D721Med (cell line): ENCODE measurements at regions not wholly inside any gene's neighbourhood (a gene's known extent, or its start where the extent isn't known, plus 50 kb on each side); places are given as distances from the start of the nearest gene placed in this dataset.

ENCODE experiments used
- DNase-seq: peaks from one replicate; pipeline ENCODE4 v3.0.0; 2011; ENCODE audit warnings: low spot score; ENCODE audit not compliant: insufficient read length
- FAIRE-seq: peaks from 2 replicates; lab custom pipeline; 2011; peaks lifted over from hg19 to GRCh38; lab: Jason Lieb, UNC
- TF ChIP-seq, protein P1 (sequence below): IDR thresholded peaks from 2 replicates; pipeline ENCODE4 v1.5.1; 2012; ENCODE audit warnings: mild to moderate bottlenecking, control low read depth; ENCODE audit not compliant: insufficient read depth; ENCODE audit errors: missing control alignments

DNA sequence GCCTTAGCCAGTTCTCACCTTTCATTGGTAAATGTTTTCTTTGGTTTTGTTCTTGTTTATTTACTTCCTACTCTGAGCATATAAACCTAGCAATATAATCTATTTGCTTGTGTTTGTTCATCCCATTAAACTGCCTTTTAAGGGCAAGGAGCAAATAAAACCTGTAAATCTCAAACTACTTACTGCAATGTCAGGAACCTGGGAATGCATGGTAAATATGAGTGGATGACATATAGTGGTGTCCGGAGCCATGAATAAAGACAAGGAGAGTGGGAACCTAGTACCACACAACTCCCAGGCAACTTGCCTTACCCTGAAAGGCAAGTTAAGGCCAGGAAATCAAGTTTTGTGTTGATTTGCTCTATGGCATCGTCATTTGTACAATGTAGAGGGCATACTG lies 1133.7 kb upstream of the NCAM2 start:
- FAIRE-seq (no peak), DNase-seq (no peak)
- TF ChIP-seq, protein P1, sequence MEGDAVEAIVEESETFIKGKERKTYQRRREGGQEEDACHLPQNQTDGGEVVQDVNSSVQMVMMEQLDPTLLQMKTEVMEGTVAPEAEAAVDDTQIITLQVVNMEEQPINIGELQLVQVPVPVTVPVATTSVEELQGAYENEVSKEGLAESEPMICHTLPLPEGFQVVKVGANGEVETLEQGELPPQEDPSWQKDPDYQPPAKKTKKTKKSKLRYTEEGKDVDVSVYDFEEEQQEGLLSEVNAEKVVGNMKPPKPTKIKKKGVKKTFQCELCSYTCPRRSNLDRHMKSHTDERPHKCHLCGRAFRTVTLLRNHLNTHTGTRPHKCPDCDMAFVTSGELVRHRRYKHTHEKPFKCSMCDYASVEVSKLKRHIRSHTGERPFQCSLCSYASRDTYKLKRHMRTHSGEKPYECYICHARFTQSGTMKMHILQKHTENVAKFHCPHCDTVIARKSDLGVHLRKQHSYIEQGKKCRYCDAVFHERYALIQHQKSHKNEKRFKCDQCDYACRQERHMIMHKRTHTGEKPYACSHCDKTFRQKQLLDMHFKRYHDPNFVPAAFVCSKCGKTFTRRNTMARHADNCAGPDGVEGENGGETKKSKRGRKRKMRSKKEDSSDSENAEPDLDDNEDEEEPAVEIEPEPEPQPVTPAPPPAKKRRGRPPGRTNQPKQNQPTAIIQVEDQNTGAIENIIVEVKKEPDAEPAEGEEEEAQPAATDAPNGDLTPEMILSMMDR: no peak

DNA sequence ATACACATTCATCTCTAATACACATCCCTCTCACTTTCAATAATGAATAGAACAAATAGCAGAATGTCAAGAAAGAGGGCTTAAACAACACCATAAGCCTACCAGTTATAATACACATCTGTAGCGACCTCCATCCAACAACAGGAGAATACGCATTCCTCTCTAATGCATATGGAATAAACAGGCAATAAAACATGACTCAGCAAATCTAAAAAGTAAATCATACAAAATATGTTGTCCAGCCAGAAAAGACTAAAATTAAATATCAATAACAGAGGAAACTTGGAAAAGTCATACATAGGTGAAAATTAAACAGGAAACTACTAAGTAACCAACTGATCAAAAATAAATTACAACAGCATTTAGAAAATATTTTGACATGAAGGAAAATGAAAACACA lies 1127.5 kb upstream of the NCAM2 start:
- no peak for FAIRE-seq
- TF ChIP-seq, protein P1: no peak

DNA sequence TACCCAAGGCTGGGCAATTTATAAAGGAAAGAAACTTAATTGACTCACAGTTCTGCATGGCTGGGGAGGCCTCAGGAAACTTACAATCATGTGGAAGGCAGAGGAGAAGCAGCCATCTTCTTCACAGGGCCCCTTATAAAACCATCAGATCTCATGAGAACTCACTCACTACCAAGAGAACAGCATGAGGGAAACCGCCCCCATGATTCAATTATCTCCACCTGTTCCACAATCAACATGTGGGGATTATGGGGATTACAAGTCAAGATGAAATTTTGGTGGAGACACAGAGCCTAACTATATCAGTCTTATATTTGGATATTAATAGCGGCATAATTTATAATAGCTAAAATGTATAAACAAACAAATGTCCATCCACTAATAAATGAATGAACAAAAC lies 1123.7 kb upstream of the NCAM2 start:
- no peak for DNase-seq
- FAIRE-seq: no peak
- TF ChIP-seq, protein P1: no peak

More for the DNA sequence above, 1127.5 kb upstream of the NCAM2 start:
- no peak for DNase-seq

DNA sequence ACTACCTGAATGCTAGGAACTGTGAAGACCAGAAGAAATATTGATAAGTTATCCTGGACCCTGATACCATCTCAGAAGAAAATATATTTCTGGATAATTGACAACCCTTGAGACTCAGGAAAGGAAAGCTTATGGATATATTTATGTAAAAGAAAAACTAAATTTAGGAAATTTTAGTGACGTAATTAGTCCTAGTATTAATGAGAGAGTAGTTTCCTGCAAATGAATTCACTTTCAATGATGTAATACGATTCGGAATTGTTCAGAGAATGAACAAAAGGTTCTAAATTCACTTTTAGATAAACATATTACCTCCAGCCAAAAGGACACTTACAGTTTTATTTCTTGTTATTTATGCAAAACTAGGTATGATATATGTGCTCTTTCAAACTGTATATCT lies 1120.1 kb upstream of the NCAM2 start:
- no peak for FAIRE-seq
- DNase-seq: no peak
- TF ChIP-seq, protein P1: no peak

DNA sequence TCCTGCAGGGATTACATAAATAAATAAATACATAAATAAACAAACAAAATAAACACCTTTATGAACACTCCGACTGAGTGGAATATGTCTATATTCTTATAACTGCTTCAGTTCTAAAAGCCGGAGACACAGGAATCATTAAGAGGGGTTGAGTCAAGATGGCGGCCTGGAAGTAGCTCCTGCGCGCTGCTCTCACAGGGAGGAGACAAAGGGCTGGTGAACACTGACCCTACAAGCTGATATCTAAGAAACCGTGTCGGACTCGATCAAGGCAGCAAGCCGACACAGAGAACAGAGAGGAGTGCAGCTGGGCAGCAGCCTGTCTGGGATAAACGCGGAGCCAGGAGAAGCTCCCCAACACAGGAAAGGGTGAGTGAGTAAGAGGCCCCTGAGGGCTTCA lies 1098.6 kb upstream of the NCAM2 start:
- FAIRE-seq (no peak), DNase-seq (no peak)
- TF ChIP-seq, protein P1: no peak

DNA sequence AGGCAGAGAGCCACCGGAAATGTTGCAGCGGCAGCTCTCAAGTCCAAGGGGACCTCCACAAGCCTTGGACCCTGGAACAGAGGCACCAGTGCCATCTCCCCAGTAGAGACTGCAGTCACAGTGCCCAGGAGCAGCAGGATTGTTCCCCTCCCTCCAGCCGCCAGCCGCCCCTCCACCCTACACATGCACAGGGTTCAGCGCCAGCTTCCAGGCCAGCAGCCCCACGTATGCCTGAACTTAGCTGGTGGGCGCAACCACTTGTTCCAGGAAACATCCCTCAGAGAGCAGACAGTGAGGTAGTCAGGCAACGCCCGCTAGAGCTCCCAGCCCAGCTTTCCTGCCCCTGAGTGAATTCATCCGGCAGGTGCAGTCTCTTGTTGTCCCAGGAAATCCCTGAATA lies 1098.1 kb upstream of the NCAM2 start:
- DNase-seq: no peak
- TF ChIP-seq, protein P1: no peak
- no peak for FAIRE-seq

DNA sequence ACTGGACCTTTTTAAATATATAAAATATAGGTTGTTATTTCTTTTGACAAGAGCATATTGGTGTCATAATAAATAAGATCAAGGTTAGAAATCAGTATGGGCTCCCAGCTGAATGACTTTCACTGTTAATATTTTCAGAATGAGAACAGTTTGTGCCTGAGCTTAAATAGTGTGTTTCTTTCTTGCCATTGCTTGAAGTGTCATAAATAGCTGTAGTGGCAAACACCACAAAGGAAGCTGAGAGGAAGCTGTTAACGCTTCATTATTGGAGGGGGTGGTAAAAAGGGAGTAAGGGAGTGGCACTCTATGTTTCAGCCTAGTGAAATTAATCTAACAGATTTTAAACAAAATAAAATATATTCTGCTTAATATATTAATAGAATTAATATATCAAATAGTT lies 1089.8 kb upstream of the NCAM2 start:
- TF ChIP-seq, protein P1: no peak
- FAIRE-seq (no peak), DNase-seq (no peak)
